ENCODE measurements at regions not wholly inside any gene's neighbourhood (a gene's known extent, or its start where the extent isn't known, plus 50 kb on each side); places are given as distances from the start of the nearest gene placed in this dataset.

DNA sequence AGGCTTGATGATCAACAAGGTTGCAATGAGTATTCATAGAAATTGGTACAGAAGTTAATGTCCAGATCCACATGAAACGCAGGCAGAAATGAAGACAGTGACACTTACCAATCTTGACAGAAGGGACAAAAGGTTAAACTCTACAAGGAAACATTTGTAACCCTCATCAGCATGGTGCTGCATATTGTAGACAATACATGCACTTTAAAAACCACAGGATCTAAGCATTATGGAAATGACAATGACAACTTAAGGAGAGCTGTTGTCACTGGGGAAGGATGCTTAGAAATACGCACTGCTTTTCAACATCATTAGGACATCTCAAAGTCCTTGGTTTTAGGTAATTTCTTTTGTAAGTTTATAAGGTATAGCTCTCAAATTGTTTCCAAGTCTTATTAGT, 130.6 kb downstream of the ATP23 start:
- TF ChIP-seq, protein P1, sequence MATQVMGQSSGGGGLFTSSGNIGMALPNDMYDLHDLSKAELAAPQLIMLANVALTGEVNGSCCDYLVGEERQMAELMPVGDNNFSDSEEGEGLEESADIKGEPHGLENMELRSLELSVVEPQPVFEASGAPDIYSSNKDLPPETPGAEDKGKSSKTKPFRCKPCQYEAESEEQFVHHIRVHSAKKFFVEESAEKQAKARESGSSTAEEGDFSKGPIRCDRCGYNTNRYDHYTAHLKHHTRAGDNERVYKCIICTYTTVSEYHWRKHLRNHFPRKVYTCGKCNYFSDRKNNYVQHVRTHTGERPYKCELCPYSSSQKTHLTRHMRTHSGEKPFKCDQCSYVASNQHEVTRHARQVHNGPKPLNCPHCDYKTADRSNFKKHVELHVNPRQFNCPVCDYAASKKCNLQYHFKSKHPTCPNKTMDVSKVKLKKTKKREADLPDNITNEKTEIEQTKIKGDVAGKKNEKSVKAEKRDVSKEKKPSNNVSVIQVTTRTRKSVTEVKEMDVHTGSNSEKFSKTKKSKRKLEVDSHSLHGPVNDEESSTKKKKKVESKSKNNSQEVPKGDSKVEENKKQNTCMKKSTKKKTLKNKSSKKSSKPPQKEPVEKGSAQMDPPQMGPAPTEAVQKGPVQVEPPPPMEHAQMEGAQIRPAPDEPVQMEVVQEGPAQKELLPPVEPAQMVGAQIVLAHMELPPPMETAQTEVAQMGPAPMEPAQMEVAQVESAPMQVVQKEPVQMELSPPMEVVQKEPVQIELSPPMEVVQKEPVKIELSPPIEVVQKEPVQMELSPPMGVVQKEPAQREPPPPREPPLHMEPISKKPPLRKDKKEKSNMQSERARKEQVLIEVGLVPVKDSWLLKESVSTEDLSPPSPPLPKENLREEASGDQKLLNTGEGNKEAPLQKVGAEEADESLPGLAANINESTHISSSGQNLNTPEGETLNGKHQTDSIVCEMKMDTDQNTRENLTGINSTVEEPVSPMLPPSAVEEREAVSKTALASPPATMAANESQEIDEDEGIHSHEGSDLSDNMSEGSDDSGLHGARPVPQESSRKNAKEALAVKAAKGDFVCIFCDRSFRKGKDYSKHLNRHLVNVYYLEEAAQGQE (IDR thresholded peaks at IDR 0.05; ENCODE audit: insufficient read depth in 1 of 2, low read depth in 2 of 2, low read length in 1 of 2) = no peak
- TF ChIP-seq CTCF (IDR thresholded peaks at IDR 0.05) = no peak
- TF ChIP-seq TCF7L2 (IDR thresholded peaks at IDR 0.05; ENCODE audit: low read depth, low read length) = no peak

Data from Panc1 (cell line).